ENCODE measurements at regions not wholly inside any gene's neighbourhood (a gene's known extent, or its start where the extent isn't known, plus 50 kb on each side); places are given as distances from the start of the nearest gene placed in this dataset.

DNA sequence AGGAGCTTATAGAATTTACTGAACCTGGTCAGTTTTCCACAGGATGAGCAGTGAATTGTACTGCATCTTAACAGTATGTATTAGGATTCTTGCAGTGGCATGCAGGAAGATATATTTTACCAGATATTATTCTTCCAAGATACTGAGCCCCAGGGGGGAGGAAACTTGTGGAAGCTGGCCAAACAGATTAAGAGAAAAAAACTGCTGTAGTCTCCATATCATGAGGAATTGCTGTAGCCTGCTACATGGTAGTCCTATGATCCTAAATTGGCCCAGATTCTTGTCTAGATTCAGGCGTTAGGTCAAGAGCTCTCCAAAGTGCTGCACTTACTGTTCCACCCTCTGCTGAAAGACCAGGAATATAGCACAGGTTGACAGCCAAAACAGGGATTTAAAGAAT lies 275.5 kb upstream of the TAS2R1 start:
- no peak for DNase-seq

DNA sequence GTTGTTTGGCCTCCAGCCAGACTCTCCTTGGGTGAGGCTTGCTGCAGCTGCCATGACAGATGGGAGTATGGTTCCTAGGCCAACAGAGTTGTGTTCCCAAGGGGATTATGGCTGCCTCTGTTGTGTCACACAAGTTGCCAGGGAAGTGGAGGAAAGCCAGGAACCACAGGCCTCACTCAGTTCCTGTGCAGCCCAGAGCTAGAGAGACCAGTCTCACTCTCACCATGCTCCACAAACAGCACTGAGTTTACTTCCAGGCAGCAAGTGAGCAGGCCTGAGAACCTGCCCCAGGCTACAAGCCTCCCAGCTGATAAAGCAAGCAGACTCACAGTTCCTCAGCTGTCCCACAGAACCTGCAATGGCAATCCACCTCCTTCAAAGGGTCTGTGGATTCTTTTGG lies 273.6 kb upstream of the TAS2R1 start:
- no peak for DNase-seq

DNA sequence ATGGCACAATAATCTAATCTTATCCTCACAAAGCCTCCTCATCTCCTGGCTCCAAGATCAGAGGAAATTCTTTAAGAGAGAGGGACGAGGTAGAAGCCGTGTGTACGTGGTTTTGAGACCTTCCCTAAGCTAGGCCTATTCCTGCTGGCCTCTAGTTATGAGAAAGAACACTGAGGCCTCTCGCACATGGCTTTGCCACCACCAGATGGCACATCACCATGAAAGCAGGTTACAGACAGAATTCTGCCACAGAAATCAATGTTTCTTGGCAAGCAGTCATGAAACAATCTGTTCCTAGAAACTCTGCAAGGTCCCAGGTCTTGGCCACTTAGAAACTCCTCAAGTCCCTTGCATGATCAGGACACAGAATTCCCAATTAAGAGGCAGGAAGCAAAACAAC lies 268.2 kb upstream of the TAS2R1 start:
- DNase-seq = peak; percentile 27

DNA sequence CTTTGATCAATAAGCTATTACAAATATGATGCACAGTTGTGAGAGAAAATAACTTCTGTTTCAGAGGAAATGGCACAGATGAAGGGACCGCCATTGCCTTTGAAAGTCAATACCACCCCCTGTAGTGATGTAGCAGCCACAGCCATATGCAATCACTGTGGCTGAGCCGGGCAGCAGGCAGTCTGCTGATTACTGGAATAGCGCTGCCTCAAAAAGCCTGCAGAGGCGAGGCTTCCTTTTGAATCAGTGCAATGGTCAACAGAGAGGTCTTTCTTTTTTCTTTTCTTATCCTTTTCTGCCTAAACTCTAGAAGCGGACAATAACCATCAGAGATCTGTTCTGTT lies 265.1 kb upstream of the TAS2R1 start:
- DNase-seq = no peak

DNA sequence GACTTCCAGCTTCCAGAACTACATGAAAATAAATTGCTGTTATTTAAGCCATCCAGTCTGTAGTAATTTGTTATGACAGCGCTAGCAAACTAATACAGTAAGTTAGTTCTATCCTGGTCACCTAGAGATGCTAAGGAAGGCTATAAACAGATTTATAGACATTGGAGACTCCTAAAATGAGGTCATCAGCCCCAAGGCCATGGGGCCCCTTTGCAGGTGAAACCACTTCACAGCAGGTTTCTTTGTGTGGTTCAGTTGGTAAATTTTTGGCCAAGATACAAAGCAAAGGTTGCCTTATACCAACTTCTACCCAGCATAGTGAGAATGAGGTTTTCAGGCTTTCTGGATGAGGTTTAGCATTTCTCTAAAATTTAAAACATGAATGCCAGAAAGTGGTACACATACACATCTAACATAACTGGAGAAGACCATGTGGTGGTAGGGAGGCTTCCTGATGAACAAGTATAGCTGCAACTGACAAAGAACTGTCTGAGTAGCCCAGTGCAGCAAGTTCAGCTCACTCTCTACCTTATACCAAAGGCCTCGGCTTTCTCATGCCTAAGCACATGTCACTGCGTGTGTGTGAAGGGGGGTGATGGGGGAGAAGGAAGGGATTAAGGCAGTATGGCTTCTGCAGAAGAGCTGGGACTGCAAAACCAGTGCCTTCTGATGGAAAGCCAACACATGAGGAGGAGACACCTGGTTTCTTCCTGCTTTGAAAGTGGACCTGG lies 264.6 kb upstream of the TAS2R1 start:
- no peak for DNase-seq

DNA sequence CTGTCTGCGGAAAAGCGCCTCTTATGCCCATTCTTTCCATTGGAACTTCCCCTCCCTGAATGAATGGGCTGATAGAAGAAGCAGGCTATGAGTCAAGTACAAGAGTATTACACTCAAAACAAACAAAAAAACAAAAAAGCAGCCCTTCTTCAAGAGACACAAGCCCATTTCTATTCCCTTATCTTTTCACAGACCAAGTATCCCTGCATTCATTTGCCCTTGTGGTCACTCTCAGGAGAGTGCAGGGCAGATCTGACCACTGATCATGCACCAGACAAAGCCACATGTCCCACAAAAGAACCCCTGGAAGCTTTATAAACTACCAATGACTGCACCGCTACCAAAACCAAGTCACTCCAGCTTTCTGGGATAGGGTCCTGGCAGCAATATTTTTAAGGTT lies 262.5 kb upstream of the TAS2R1 start:
- peak; percentile 34 for DNase-seq

DNA sequence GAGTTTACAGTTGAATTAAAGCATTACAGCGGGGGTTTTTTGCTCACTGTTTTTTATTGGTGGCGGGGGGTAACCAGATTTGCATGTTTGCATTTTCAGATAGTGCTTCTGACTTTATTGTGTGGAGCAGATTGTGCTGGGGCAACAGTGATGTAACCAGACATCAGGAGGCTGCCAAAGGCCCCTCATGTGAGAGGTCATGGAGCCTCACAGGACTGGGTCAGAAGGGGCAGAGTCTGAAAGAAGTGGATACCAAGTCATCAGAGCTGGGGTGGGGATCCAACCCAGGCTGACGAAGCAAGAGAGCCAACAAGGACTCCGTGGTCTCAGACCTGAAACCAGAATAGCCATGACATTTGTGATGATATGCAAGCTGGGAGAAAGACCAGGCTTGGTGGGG lies 259.4 kb upstream of the TAS2R1 start:
- DNase-seq = no peak

DNA sequence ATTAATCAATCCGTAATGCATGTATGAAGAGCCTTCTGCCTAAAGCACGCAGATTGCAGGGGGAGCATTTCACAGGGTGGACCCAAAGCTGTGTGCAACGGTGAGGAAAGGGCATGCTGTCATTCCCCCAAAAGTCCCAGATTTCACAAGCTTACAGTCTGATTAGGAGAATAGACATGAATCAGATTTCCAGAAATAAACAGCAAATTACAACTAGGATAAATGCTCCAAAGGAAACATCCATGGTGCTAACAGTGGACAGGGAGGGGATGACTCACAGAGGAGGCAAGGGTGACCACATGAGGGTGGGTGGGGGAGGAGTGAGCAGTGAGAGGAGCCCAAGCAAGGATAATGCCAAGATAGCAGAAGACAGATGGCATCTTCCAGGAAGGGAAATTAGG lies 258.4 kb upstream of the TAS2R1 start:
- DNase-seq = no peak

DNA sequence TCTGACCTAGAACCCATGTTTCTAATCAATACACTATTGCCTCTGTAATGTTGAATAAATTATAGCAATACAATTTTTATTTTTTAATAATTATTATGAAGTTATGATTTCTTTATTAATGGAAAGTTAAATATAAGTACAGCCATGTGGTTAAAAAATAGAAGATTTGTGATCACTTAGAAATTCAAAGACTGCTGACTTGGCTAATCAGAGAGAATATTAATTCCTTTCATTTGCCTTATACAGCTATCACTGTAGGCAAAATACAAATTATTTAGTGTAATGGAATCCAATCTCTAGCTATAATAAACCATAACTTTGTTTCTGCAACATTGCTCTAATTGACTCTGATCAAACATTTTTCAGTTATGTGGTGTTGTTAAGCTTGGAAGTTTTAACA lies 255.0 kb upstream of the TAS2R1 start:
- no peak for DNase-seq

DNA sequence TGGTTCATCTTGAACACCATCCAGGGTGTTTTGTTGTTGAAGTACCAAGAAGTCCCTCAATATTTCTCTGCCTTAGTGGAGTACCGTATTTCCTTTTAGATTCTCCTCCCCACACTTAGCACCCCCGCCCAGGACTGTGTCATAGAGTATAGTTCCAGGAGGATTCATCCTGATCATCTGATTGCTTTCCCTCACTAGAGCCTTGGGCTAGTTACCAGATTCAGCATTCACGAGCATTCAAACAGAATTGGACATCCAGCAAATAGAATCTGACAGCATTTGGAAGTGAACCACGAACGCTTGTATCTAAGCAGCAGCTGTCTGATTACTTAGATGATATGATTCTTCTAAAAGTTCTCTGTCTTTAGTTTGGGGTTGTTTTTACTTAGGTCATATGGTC lies 248.1 kb upstream of the TAS2R1 start:
- no peak for DNase-seq

DNA sequence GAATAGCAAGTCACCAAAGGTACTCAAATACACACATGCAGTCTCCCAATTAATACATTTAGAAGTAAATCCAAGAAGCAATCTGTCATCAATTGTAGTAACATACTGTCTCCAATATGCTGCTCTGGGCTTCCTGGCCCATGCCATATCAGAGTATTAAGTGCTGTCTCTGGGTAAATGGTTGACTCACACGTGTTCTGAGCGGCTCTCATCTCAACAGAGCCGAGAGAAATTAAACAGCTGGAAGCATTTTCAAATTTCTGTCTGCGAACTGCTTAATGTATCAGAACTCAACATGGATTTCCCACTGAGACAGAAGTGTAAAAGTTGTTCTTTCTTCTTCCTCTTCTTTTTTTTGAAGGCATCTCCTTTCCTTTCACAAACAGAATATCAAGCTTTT lies 247.3 kb upstream of the TAS2R1 start:
- DNase-seq = no peak

DNA sequence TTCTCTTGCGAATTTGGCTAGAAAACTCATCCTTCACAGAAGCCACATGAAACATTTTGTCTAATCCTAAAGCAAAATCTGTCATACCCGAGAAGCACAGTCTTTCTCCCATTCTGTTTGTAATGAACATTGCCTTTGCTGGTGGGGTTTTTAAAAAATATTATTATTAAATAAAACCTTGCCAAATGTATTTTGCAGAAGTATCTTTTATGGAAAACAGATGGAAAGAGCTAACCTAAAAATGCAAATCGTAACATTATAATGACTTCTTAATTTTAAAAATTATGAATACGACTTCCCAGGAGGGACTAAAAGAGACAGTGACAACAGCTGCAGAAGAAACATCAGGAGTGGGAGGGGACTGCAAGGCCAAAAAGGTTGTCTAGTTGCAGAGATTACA lies 246.3 kb upstream of the TAS2R1 start:
- no peak for DNase-seq

DNA sequence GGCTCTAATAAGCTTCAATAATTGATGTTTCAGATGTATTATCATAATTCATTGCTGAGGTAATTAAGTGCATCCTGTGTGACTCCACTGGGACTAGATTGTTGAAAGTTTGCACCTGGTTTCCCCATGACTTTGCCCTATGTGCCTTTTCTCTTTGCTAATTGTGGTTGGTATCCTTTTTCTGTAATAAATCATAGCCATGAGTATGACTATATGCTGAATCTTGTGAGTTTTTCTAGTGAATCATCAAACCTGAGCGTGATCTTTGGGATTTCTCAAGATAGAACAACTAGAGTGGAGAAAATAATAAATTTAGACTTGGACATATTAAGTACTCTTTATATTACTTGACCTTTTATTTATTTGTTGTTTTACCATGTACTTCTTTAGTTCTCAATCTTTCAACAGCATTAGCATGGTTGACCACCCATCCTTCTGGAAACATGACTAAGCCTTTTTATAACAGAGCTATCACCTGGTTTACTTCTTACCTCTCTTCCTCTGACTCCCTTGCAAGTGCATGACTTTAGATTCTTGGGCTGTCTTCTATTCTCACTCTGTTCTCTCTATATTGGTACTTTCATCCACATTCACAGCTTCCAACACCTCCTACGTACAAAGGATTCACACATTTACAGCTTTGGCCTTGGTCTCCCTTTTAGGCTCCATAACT lies 239.6 kb upstream of the TAS2R1 start:
- no peak for DNase-seq

DNA sequence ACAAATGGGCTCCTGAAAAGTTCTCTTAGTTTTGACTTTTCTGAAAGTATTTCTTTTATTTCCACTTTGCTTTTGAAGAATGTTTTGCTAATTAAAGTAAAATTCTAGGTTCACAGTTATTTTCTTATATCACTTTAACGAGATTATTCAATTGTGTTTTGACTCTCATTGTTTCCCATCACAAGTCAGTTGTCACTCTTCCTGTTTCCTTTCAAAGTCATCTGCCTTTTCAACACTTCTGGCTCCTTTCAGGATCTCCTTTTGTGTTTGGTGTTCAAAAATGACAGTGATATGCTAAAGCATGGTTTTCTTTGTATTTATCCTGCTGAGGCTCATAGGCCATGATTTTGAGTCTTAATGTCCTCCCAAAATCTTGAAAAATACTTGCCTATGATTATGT lies 235.4 kb upstream of the TAS2R1 start:
- DNase-seq = peak; percentile 1

DNA sequence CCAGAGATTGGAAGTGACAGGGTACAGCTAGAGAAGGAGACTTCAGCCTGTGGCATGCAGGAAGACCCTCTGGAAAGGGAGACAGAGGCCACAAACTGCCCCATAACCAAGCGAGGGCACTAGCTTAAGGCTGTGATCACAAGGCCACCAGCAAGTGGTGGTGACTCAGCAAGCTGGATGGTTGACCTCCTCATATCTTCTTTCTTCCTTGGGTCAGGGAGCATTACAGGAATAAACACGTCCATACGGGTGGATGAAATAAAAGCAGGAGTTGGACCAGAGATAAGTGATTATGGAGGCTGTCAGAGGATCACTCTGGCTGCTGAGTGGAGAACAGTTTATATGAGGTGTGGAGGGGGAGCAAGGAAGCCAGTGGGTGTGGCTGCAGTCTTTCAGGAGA lies 234.6 kb upstream of the TAS2R1 start:
- DNase-seq = no peak

DNA sequence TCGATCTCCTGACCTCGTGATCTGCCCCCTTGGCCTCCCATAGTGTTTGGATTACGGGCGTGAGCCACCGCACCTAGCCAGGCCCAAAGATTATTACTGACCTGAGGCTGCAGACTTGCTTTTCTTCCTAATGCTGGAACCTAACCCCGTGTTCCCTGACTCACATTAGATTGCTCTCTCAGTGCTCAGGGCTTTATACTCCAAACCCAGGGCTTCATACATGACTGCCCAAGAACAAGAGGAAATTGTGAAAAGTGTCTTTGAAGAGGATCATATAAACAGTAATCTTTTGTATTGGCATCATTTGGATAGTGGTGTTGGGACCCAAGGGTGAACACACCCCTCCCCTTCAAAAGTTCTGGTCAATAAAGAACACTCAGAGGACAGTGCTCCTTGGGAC lies 233.3 kb upstream of the TAS2R1 start:
- no peak for DNase-seq

DNA sequence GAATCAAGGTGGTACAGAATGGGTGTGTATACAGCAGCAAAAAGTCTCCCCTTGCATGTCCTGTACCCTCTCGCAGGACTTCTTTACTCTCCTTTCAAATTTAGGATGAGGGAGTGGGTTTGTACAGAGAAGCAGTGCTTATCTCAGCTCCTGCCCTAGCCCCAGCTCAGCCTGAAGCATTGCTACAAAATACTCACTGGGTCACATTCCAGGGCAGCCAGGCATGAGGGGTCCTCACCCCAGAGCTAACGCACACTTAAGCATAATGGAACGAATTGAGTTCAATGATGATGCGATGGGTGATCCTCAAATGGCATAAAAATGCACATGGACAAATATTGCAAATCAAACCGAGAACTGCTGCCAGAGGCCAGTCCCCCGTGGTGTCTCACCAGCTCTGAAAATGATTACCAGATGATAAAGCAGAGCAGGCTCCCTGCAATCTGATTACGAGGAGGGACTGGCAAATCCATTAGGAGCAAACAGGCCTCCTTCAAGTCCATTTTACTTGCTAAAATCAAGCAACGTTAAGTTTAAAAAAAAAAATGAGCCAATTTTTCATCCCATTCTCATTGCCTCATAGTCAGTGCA lies 231.6 kb upstream of the TAS2R1 start:
- no peak for DNase-seq

DNA sequence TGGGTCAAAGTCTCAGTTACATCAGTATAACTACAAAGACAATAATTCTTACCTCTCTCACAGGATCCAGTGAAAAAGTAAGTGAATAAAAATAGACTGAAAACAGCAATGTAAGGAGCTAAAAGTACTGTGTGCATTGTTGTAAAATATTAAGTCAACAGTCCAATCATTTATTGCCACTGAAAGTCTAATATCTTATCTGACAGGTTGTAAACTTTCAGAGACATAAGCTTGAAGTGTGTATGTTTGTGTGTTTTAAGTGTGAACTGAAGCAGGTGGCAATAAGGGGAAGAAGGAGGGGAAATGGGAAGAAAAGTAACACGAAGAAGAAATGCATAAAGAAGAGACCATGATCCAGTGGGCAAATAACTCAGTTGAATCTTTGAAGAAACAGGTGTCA lies 229.7 kb upstream of the TAS2R1 start:
- DNase-seq = no peak

DNA sequence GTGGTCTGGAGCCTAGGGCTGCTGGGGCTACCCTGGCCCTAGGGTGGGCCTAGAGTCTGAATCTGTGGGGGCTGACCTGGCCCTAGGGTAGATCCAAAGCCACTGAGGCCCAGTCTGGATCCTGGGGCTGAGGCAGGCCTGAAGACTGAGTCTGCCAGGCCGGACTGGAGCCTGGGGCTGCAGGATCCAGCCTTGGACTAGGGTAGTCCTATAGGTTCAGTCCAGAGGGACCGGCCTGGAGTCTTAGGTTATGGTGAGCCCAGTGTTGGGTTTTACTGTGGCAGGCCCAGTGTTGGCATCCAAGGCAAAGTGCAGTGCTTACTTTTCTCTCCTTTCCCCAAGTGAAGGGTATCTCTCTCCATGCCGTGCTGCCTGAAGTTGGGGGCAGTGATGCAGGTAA lies 227.9 kb upstream of the TAS2R1 start:
- no peak for DNase-seq

DNA sequence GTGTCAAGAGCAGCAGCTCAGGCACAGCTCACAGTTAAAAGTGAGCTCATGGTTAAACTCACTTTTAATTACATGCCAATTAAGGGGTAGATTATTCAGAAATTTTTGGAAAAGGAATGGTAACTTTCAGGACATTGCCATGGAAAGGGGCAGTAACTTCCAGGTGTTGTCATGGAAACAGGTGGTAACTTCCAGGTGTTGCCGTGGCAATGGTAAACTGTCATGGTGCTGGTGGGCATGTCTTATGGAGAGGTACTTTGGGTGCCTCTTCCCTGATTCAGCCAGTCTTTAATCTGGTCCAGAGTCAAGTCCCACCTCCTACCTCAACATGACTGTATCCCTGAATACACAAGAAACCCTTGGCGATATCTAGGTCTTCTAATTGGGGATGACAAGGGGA lies 223.2 kb upstream of the TAS2R1 start:
- no peak for DNase-seq

DNA sequence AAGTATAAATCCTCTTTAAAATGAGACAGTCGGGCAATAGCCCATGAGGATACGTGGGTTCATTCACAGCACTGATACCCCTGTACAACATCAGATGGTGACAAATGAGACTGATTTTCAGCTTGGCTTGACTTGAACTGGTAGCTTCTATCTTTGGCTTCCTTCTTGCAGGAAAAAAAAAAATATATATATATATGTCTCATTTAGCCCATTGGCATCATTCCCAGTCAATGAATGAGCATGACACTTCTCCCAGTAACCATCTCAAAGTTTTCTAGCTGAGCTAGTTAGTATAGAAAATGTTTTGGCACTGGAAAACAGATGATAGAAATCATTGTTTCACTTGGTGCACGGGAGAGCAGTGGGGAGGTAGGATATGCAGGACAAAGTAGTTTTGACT lies 222.5 kb upstream of the TAS2R1 start:
- DNase-seq = no peak

DNA sequence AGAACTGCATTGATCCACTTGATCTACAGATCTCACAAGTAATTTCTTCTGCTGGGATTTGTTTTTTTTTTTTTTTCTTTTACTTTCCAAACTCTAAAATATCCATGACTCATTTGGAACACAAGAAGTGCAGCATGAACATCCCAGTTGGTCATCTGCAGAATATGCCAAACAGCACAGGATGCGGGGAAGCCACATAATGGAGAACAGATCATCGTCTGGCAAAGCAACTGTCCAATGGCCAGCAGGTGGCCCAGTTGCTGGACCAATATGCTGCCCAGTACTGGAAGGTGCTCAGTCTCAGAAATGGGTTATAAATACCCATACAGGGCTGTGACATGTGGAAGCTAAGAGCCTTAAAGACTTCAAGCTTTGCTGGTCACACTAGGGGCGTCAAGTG lies 221.3 kb upstream of the TAS2R1 start:
- peak; percentile 15 for DNase-seq

DNA sequence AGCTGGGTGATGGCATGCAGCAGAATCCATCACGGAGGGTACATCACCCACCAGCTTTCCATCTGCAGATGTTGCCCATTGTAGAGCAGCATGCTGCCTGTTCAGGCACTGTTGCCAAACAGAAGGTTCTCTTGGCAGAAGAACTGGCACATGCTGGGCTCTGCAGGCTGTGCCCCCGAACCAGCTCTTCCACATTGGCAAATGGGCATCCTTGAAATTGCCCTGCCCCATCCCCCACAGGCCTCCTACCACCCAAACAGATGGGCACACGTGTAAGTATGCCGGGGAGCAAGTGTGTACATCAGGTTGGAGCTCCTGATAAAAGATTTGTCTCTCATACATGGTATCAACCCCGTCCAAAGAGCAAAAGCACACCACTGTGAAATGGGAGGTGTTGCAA lies 220.3 kb upstream of the TAS2R1 start:
- no peak for DNase-seq

DNA sequence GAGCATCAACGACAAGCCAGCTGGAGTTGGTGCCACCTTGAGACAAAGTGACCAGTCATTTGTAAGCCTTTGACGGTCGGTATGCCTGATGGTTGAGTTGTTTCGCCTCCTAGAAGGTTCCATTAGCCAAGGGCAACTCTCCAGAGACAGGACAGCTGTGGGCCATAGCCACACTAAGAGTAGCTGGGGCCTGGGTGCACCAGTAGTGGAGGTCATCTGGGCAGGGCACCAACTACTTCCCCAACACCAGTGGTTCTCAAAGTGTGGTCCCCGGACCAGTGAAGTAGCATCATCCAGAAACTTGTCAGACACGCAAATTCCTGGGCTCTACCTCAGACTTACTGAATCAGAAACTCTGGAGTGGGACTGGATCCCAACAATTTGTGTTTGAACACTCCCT lies 217.5 kb upstream of the TAS2R1 start:
- no peak for DNase-seq

DNA sequence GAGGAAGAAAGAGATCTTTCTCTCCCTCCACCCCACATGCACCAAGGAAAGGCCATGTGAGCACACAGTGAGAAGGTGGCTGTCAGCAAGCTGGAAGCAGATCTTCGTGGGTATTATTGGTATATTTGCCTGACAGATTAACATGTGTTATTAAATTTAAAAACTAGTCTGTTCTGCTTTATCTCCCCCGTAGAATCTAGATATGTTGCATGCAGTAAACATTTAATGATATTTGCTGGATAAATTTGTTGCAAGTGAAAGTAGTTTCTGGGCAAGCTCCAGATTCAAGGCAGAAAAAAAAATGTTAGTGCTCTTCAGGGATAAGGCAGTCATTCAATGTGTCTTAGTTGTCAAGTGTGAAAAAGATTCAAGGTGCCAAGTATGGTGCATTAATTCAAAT lies 215.0 kb upstream of the TAS2R1 start:
- DNase-seq = no peak
